OCI-LY1 (cell line): ENCODE measurements at regions not wholly inside any gene's neighbourhood (a gene's known extent, or its start where the extent isn't known, plus 50 kb on each side); places are given as distances from the start of the nearest gene placed in this dataset.

Experiments used
- H2AFZ ChIP-seq: fragments of 200-600 bp; sonication (generic), shearing (Covaris generic); 2 replicates; pipeline ENCODE4 v1.6.0; 2014; ENCODE audit warnings: antibody characterized with exemption, mild to moderate bottlenecking, low read length
- H3F3A ChIP-seq: fragments of 200-600 bp; sonication (generic), shearing (Covaris generic); 2 replicates; pipeline ENCODE4 v1.6.0; 2014; ENCODE audit warnings: mild to moderate bottlenecking, antibody characterized with exemption, low read length, moderate library complexity; ENCODE audit not compliant: insufficient read depth
- H3K27ac ChIP-seq: fragments of 200-600 bp; sonication (generic); 2 replicates; pipeline ENCODE4 v1.5.1; 2014; ENCODE audit warnings: low read length, mixed run types, mild to moderate bottlenecking, low read depth; ENCODE audit not compliant: poor library complexity, severe bottlenecking
- H3K27me3 ChIP-seq: fragments of 200-600 bp; sonication (generic); 2 replicates; pipeline ENCODE4 v1.6.0; 2014; ENCODE audit warnings: antibody characterized with exemption, mild to moderate bottlenecking, low read length, moderate library complexity; ENCODE audit not compliant: insufficient read depth
- H3K36me3 ChIP-seq: fragments of 200-600 bp; sonication (generic); 2 replicates; pipeline ENCODE4 v1.6.1; 2014; ENCODE audit warnings: mild to moderate bottlenecking, antibody characterized with exemption, low read length, moderate library complexity, mixed read lengths; ENCODE audit not compliant: insufficient read depth
- H3K4me1 ChIP-seq: fragments of 200-600 bp; sonication (generic); 2 replicates; pipeline ENCODE4 v1.5.1; 2014; ENCODE audit warnings: mild to moderate bottlenecking, low read length, moderate library complexity; ENCODE audit not compliant: insufficient read depth, severe bottlenecking
- H3K4me2 ChIP-seq: fragments of 200-600 bp; sonication (generic), shearing (Covaris generic); 2 replicates; pipeline ENCODE4 v1.6.1; 2014; ENCODE audit warnings: low read length
- H3K4me3 ChIP-seq: fragments of 200-600 bp; sonication (generic); 2 replicates; pipeline ENCODE4 v1.5.1; 2014; ENCODE audit warnings: low read length, low read depth, mild to moderate bottlenecking, mixed read lengths; ENCODE audit not compliant: poor library complexity, severe bottlenecking
- H3K79me2 ChIP-seq: fragments of 200-600 bp; shearing (Covaris generic); 2 replicates; pipeline ENCODE4 v1.6.1; 2016; ENCODE audit warnings: mixed run types, low read length, mixed read lengths; ENCODE audit not compliant: insufficient read depth
- H3K9ac ChIP-seq: fragments of 200-600 bp; sonication (generic), shearing (Covaris generic); 2 replicates; pipeline ENCODE4 v1.6.1; 2014; ENCODE audit warnings: mild to moderate bottlenecking, low read length, mixed read lengths
- H3K9me2 ChIP-seq: fragments of 200-600 bp; sonication (generic), shearing (Covaris generic); 2 replicates; pipeline ENCODE4 v1.6.1; 2014; ENCODE audit warnings: low read depth, mild to moderate bottlenecking, low read length, mixed read lengths
- H3K9me3 ChIP-seq: fragments of 200-600 bp; shearing (Covaris generic); 2 replicates; pipeline ENCODE4 v1.6.1; 2014; ENCODE audit warnings: low read length, mixed read lengths
- H4K20me1 ChIP-seq: fragments of 200-600 bp; sonication (generic), shearing (Covaris generic); 2 replicates; pipeline ENCODE4 v1.6.0; 2016; ENCODE audit warnings: mild to moderate bottlenecking, low read length; ENCODE audit not compliant: insufficient read depth
- CTCF ChIP-seq: fragments of 200-600 bp; sonication (generic), shearing (Covaris generic); IDR thresholded peaks from 2 replicates; pipeline ENCODE4 v1.5.1; 2017; ENCODE audit warnings: mild to moderate bottlenecking, antibody characterized with exemption, low read length, moderate library complexity, mixed read lengths
- EZH2 ChIP-seq: fragments of 200-600 bp; sonication (generic), shearing (Covaris generic); IDR thresholded peaks from 2 replicates; pipeline ENCODE4 v1.8.0; 2017; ENCODE audit warnings: borderline replicate concordance, mixed run types, mild to moderate bottlenecking, antibody characterized with exemption, low read length, moderate library complexity, mixed read lengths

- Histone ChIP-seq H3K4me2 (no peak overlapping the region), H3K4me3 (no peak overlapping the region), H3K9ac (no peak overlapping the region), H3F3A (no peaks in the 10 kb centered on the region), H3K4me1 (no peaks in the 10 kb centered on the region), H4K20me1 (no peaks in the 10 kb centered on the region), H3K9me3 (no peaks in the 10 kb centered on the region), H3K36me3 (no peaks in the 10 kb centered on the region), H3K79me2 (no peaks in the 10 kb centered on the region), H3K27me3 (no peaks in the 10 kb centered on the region), H3K27ac (no peak overlapping the region), H3K9me2 (no peaks in the 10 kb centered on the region), H2AFZ (no peak overlapping the region)
- TF ChIP-seq EZH2: no peak
- TF ChIP-seq CTCF: no peak
These were observed 490.0 kb downstream of the CENPC start for GRCh38 chr4:67055319-67055718.

GRCh38 chr4:67054896-67055295 lies 490.4 kb downstream of the CENPC start:
- no peak overlapping the region for H2AFZ ChIP-seq
- no peaks in the 10 kb centered on the region for H4K20me1 ChIP-seq
- TF ChIP-seq CTCF: no peak
- no peak for TF ChIP-seq EZH2

GRCh38 chr4:67052814-67053675 lies 492.3 kb downstream of the CENPC start:
- no peaks in the 10 kb centered on the region for H3K36me3 ChIP-seq

More at GRCh38 chr4:67054896-67055295, 490.4 kb downstream of the CENPC start:
- no peak overlapping the region for H3K4me3 ChIP-seq
- H3F3A ChIP-seq: no peaks in the 10 kb centered on the region
- no peaks in the 10 kb centered on the region for H3K9me3 ChIP-seq
- no peak overlapping the region for H3K9ac ChIP-seq
- no peaks in the 10 kb centered on the region for H3K27me3 ChIP-seq
- no peaks in the 10 kb centered on the region for H3K9me2 ChIP-seq
- H3K4me1 ChIP-seq: no peaks in the 10 kb centered on the region
- H3K27ac ChIP-seq: no peak overlapping the region
- H3K79me2 ChIP-seq: no peaks in the 10 kb centered on the region
- no peaks in the 10 kb centered on the region for H3K36me3 ChIP-seq
- no peak overlapping the region for H3K4me2 ChIP-seq

More at GRCh38 chr4:67052814-67053675, 492.3 kb downstream of the CENPC start:
- H3K27me3 ChIP-seq: no peaks in the 10 kb centered on the region
- no peak overlapping the region for H3K4me3 ChIP-seq
- no peak for TF ChIP-seq EZH2
- no peak for TF ChIP-seq CTCF
- H4K20me1 ChIP-seq: no peaks in the 10 kb centered on the region
- H3K4me2 ChIP-seq: no peak overlapping the region
- H3F3A ChIP-seq: no peaks in the 10 kb centered on the region
- H2AFZ ChIP-seq: no peak overlapping the region
- no peaks in the 10 kb centered on the region for H3K4me1 ChIP-seq
- H3K9me3 ChIP-seq: no peaks in the 10 kb centered on the region
- H3K9me2 ChIP-seq: no peaks in the 10 kb centered on the region
- H3K9ac ChIP-seq: no peak overlapping the region
- H3K27ac ChIP-seq: no peak overlapping the region
- no peaks in the 10 kb centered on the region for H3K79me2 ChIP-seq
